Mucosa of descending colon (tissue), 3 donors: ENCODE measurements at regions not wholly inside any gene's neighbourhood (a gene's known extent, or its start where the extent isn't known, plus 50 kb on each side); places are given as distances from the start of the nearest gene placed in this dataset.
A peak's percentile ranks its signal among the peaks of the same experiment; 100 is the strongest.

Source experiments
- ATAC-seq: fragments of 200-7000 bp; cut with Tn5 transposase; one replicate; pipeline ENCODE4 v1.9.1; 2020; ENCODE audit warnings: mild to moderate bottlenecking, moderate library complexity
- DNase-seq, 3 donors: peaks; one replicate each; pipeline ENCODE4 v3.0.0-alpha.2; 2020
- H3K36me3 ChIP-seq: fragments of 200-600 bp; one replicate; pipeline ENCODE4 v1.8.0; 2021; ENCODE audit warnings: low read depth, mild to moderate bottlenecking
- H3K4me1 ChIP-seq: fragments of 200-600 bp; one replicate; pipeline ENCODE4 v1.8.0; 2021; ENCODE audit warnings: low read depth, mild to moderate bottlenecking
- H3K4me3 ChIP-seq: fragments of 200-600 bp; one replicate; pipeline ENCODE4 v1.8.0; 2021; ENCODE audit warnings: mild to moderate bottlenecking
- H3K9me3 ChIP-seq: fragments of 200-600 bp; one replicate; pipeline ENCODE4 v1.8.0; 2021; ENCODE audit warnings: mild to moderate bottlenecking
- intact Hi-C, 2 donors: fragments of 100-400 bp; cut with DNase I in 1 of 2; cut with micrococcal nuclease in 1 of 2; formaldehyde crosslinking; loops; one replicate each; pipeline versions ENCODE4 v1.11.0 to v1.11.1; 2022; cut with DNase I, micrococcal nuclease
- TF ChIP-seq, protein P1 (sequence below): fragments of 200-600 bp; IDR thresholded peaks from one replicate; pipeline ENCODE4 v1.8.0; 2022; ENCODE audit warnings: antibody characterized with exemption, mild to moderate bottlenecking
- donor health status: DM: no; HTN: no; CAD: no; lungs with moderate emphysema.
- donor health status: DM: no; HTN: no; CAD: no.
- donor health status: DM: no; HTN: yes; CAD: no.

DNA sequence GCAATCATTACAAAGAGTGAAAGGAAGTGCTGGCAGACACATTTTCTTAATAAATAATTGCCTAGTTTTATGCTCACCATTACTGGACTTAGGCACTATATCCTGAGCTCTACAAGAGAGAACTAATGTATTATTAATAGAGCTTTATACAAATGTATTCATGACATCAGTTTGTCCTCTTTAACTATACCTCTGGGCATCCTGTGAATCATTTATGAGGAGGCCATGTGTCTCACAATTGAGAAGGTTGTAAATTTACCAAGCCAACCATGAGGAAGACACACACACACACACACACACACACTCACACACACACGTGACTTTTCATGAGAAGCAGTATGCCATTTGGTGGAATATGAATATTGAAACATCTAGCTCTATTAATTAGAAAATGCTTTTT lies 728.2 kb downstream of the ARAP2 start:
- DNase-seq (no peak), ATAC-seq (no peak)
- no peaks in the 10 kb centered on the region for H3K36me3 ChIP-seq
- H3K4me1 ChIP-seq = no peaks in the 10 kb centered on the region
- TF ChIP-seq, protein P1, sequence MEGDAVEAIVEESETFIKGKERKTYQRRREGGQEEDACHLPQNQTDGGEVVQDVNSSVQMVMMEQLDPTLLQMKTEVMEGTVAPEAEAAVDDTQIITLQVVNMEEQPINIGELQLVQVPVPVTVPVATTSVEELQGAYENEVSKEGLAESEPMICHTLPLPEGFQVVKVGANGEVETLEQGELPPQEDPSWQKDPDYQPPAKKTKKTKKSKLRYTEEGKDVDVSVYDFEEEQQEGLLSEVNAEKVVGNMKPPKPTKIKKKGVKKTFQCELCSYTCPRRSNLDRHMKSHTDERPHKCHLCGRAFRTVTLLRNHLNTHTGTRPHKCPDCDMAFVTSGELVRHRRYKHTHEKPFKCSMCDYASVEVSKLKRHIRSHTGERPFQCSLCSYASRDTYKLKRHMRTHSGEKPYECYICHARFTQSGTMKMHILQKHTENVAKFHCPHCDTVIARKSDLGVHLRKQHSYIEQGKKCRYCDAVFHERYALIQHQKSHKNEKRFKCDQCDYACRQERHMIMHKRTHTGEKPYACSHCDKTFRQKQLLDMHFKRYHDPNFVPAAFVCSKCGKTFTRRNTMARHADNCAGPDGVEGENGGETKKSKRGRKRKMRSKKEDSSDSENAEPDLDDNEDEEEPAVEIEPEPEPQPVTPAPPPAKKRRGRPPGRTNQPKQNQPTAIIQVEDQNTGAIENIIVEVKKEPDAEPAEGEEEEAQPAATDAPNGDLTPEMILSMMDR = no peak
- peaks cover 12% of the 10 kb centered on the region for H3K9me3 ChIP-seq
- intact Hi-C loops = no loop called here
- no peak overlapping the region for H3K4me3 ChIP-seq

DNA sequence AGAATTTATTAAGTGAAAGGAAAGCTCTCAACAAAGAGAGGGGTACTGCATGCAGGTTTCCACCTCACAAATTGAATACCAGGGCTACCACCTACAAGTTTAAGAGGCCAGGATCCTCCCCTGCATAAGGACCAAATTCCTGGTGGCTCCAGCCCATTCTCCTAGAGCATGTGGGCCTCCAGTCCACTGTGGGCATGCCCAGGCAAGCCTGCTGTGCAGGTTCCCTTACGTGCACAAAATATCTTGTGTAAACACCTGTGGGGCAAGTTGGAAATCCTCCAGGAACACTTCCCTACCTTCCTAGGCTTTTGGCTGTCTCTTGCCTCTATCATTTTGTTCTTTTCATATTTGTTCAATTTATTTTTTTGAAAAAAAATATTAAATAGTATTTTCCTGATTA lies 724.3 kb downstream of the ARAP2 start:
- Histone ChIP-seq H3K36me3 (no peaks in the 10 kb centered on the region), H3K4me1 (no peaks in the 10 kb centered on the region), H3K4me3 (no peak overlapping the region), H3K9me3 (peaks cover 20% of the 10 kb centered on the region)
- TF ChIP-seq, protein P1 = no peak
- no peak for ATAC-seq
- no peak for DNase-seq
- intact Hi-C loops = no loop called here

GRCh38 chr4:35521682-35522081 lies 722.6 kb downstream of the ARAP2 start:
- peaks cover 12% of the 10 kb centered on the region for H3K9me3 ChIP-seq
- DNase-seq (no peak), ATAC-seq (no peak)
- TF ChIP-seq, protein P1 = no peak
- no peaks in the 10 kb centered on the region for H3K4me1 ChIP-seq
- H3K36me3 ChIP-seq = no peaks in the 10 kb centered on the region
- intact Hi-C loops = no loop called here
- no peak overlapping the region for H3K4me3 ChIP-seq

DNA sequence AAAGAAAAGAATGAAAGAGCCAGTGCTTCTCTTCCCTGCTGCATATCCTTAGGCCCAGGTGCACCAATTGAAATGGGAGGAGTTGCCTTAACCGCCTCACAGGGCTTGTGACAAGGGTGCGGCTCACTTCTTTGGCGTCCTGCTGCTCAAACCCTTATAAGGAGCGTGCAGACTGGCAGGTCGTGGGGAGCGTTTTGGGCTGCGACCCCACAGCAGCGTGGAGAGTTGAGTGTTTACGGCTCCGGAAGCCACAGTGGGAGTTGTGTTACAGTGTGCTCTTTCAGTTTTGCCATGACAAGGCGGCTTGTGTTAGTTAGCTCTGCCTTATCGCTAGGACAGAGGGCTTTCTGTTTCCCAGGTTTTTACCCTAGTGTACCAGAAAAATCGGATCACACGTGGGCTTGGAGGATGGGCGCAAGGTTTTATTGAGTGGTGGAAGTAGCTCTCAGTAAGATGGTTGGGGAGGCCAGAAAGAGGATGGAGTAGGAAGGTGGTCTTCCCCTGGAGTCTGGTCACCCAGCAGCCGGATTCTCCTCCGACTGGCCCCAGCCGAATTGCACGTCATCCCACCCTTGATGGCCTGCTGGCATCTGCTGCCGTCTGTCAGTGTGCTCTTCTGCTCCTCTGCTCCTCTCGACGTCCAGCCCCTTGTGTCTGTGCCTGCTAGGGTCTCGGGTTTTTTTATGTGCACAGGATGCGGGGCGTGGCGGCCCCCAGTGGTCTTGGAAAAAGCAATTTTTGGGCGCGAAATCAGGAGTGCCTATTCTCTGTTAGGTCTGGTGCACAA lies 718.9 kb downstream of the ARAP2 start:
- Histone ChIP-seq H3K4me3 (no peak overlapping the region), H3K9me3 (peaks cover 12% of the 10 kb centered on the region), H3K36me3 (no peaks in the 10 kb centered on the region), H3K4me1 (no peaks in the 10 kb centered on the region)
- DNase-seq (peak in 2 of 3 donors; percentile 21 to 26), ATAC-seq (no peak)
- TF ChIP-seq, protein P1 = no peak
- intact Hi-C loops = no loop called here

- TF ChIP-seq, protein P1 = no peak
- no peak for DNase-seq
- no peaks in the 10 kb centered on the region for H3K4me1 ChIP-seq
- no peak overlapping the region for H3K4me3 ChIP-seq
- H3K36me3 ChIP-seq = no peaks in the 10 kb centered on the region
- ATAC-seq = no peak
- intact Hi-C loops = no loop called here
- peaks cover 19% of the 10 kb centered on the region for H3K9me3 ChIP-seq
Observed at GRCh38 chr4:35526456-35526855, 717.9 kb downstream of the ARAP2 start.
